ENCODE measurements at regions not wholly inside any gene's neighbourhood (a gene's known extent, or its start where the extent isn't known, plus 50 kb on each side); places are given as distances from the start of the nearest gene placed in this dataset.

GRCh38 chr2:239563561-239563960 lies 162.7 kb upstream of the HDAC4 start:
- TF ChIP-seq POLR2A (IDR thresholded peaks at IDR 0.05; ENCODE audit: low read depth, low read length) (no peak), GATA2 (IDR thresholded peaks at IDR 0.05; ENCODE audit: insufficient read depth, insufficient read length, low read depth, low read length) (no peak), MYC (IDR thresholded peaks at IDR 0.05; ENCODE audit: low read depth, low read length) (no peak), CTCF (IDR thresholded peaks at IDR 0.05; ENCODE audit: extremely low read depth in 1 of 2, insufficient read depth in 1 of 2, low read depth in 1 of 2, low read length in 2 of 2) (no peak), MAX (IDR thresholded peaks at IDR 0.05; ENCODE audit: insufficient read depth, insufficient read length) (no peak), POLR2AphosphoS5 (IDR thresholded peaks at IDR 0.05; ENCODE audit: insufficient read depth, low read depth, low read length) (no peak), EZH2 (IDR thresholded peaks at IDR 0.05; ENCODE audit: borderline replicate concordance, low read depth, low read length, severe bottlenecking) (no peak), FOS (IDR thresholded peaks at IDR 0.05; ENCODE audit: borderline replicate concordance, insufficient read depth, low read length) (no peak), JUN (IDR thresholded peaks at IDR 0.05; ENCODE audit: borderline replicate concordance, insufficient read depth, insufficient read length, low read depth) (no peak)

More at GRCh38 chr2:239563561-239563960, 162.7 kb upstream of the HDAC4 start:
- H3K27ac ChIP-seq (ENCODE audit: insufficient read depth, low read depth, low read length): no peak overlapping the region
- BruUV-seq (replicated peaks): no TSS peak
- no peaks in the 10 kb centered on the region for H3K4me1 ChIP-seq (ENCODE audit: control insufficient read depth, extremely low read depth, insufficient read depth, low read length)
- no peaks in the 10 kb centered on the region for H4K20me1 ChIP-seq (replicated peaks; ENCODE audit: control insufficient read depth, extremely low read depth, insufficient read depth, low read length)
- dilution Hi-C loops (cut with MboI; ENCODE audit: extremely low pct_ligation_motif_present, low sequenced_read_pairs) (no loop called here), intact Hi-C loops (cut with micrococcal nuclease) (no loop called here)
- no peak for DNase-seq (ENCODE audit: low read depth, low spot score)
- H3K79me2 ChIP-seq (ENCODE audit: control insufficient read depth, insufficient read depth, low read length): no peaks in the 10 kb centered on the region
- POLR2A ChIA-PET: no interaction called here
- H3K9me3 ChIP-seq (replicated peaks; ENCODE audit: control insufficient read depth, insufficient read depth, low read length): peaks cover 4% of the 10 kb centered on the region
- no peaks in the 10 kb centered on the region for H3K27me3 ChIP-seq (ENCODE audit: control insufficient read depth in 2 of 2, insufficient read depth in 2 of 2, low read length in 2 of 2)
- H2AFZ ChIP-seq (ENCODE audit: low read depth, low read length): no peak overlapping the region
- no peak overlapping the region for H3K4me2 ChIP-seq (ENCODE audit: insufficient read depth, low read length)
- no peaks in the 10 kb centered on the region for H3K9me1 ChIP-seq (replicated peaks; ENCODE audit: control insufficient read depth, extremely low read depth, insufficient read depth, low read length)
- no peak for FAIRE-seq
- no peak overlapping the region for H3K9ac ChIP-seq (replicated peaks; ENCODE audit: extremely low read depth, insufficient read depth, low read length)
- no peak overlapping the region for H3K4me3 ChIP-seq (replicated peaks in 1 of 3; ENCODE audit: insufficient read depth in 1 of 3, low read depth in 1 of 3, low read length in 3 of 3)
- CTCF ChIA-PET: no interaction called here
- no peaks in the 10 kb centered on the region for H3K36me3 ChIP-seq (ENCODE audit: control insufficient read depth in 2 of 2, extremely low read depth in 1 of 2, insufficient read depth in 2 of 2, low read length in 2 of 2)
